ENCODE measurements at regions not wholly inside any gene's neighbourhood (a gene's known extent, or its start where the extent isn't known, plus 50 kb on each side); places are given as distances from the start of the nearest gene placed in this dataset.

GRCh38 chr18:37902344-37902743 lies 336.7 kb upstream of the CELF4 start:
- no peak for DNase-seq (ENCODE audit: low read depth, low spot score)
- ChIA-PET RAD21 (ENCODE audit: unreplicated experiment) (no interaction called here), SMC1A (ENCODE audit: uncharacterized antibody, unreplicated experiment) (no interaction called here), POLR2A (no interaction called here), CTCF (no interaction called here)
- Histone ChIP-seq H3K36me3 (ENCODE audit: control insufficient read depth in 2 of 2, insufficient read depth in 2 of 2, low read length in 1 of 2) (no peaks in the 10 kb centered on the region), H3K4me1 (ENCODE audit: control insufficient read depth, insufficient read depth, low read length) (no peaks in the 10 kb centered on the region), H3K4me2 (ENCODE audit: control insufficient read depth, insufficient read depth) (no peak overlapping the region), H3K4me3 (no peak overlapping the region), H3K27me3 (replicated peaks in 1 of 2; ENCODE audit: control insufficient read depth in 2 of 2, insufficient read depth in 2 of 2, low read length in 1 of 2) (no peaks in the 10 kb centered on the region), H3K9me3 (replicated peaks; ENCODE audit: control insufficient read depth, insufficient read depth, low read length) (no peaks in the 10 kb centered on the region), H4K20me1 (ENCODE audit: control insufficient read depth, insufficient read depth) (no peaks in the 10 kb centered on the region), H3K27ac (ENCODE audit: control insufficient read depth, insufficient read depth) (no peak overlapping the region), H3K9ac (ENCODE audit: control insufficient read depth, insufficient read depth, low read length) (no peak overlapping the region), H2AFZ (ENCODE audit: control insufficient read depth, low read depth, low read length) (no peak overlapping the region), H3K79me2 (ENCODE audit: control insufficient read depth, insufficient read depth, low read length) (no peaks in the 10 kb centered on the region)
- ATAC-seq: no peak
- intact Hi-C loops (cut with micrococcal nuclease; ENCODE audit: unreplicated experiment) (no loop called here), in situ Hi-C loops (cut with MboI) (no loop called here)
- no TSS peak for BruUV-seq (replicated peaks)
- no peak for FAIRE-seq
- WGBS (ENCODE audit: insufficient coverage, insufficient replicate concordance, low lambda C conversion rate, missing lambda C conversion rate): 7% methylated on average over 2 of the region's 2 CpGs
- no peak for TF ChIP-seq PRDM15 (CRISPR knock-in tag; IDR thresholded peaks at IDR 0.05)
- TF ChIP-seq CEBPZ (IDR thresholded peaks at IDR 0.05; ENCODE audit: low read depth, low read length): no peak
- no peak for TF ChIP-seq BMI1 (IDR thresholded peaks at IDR 0.05; ENCODE audit: borderline replicate concordance)
- TF ChIP-seq ZZZ3 (IDR thresholded peaks at IDR 0.05; ENCODE audit: control insufficient read depth, insufficient read length, low read depth): no peak
- TF ChIP-seq IKZF1 (conservative IDR thresholded peaks at IDR 0.05): no peak
- TF ChIP-seq HSF1 (IDR thresholded peaks at IDR 0.05; ENCODE audit: low read depth, low read length): no peak
- no peak for TF ChIP-seq GATAD2B (conservative IDR thresholded peaks at IDR 0.05; ENCODE audit: low read depth)
- no peak for TF ChIP-seq KAT2A (conservative IDR thresholded peaks at IDR 0.05; ENCODE audit: control insufficient read depth, low read depth, low read length)

All from GM12878 (cell line).